IMR-90 (cell line): ENCODE measurements at regions not wholly inside any gene's neighbourhood (a gene's known extent, or its start where the extent isn't known, plus 50 kb on each side); places are given as distances from the start of the nearest gene placed in this dataset.

Experiments used
- ATAC-seq: fragments of 200-7000 bp; cut with Tn5 transposase; 2 replicates; pipeline ENCODE4 v1.9.1; 2020; ENCODE audit warnings: low read depth, mild to moderate bottlenecking, moderate library complexity
- BruUV-seq: library from RNA; stranded (reverse); fragments of 400-500 nt; replicated peaks from 2 replicates; lab custom pipeline; 2021; lab: Mats Ljungman, UMichigan
- CTCF ChIA-PET: fragments of 300-600 bp; formaldehyde crosslinking; extraction: SDS; loops from one replicate; lab custom pipeline; 2021; ENCODE audit warnings: antibody characterized with exemption; lab: Yijun Ruan, JAX
- POLR2A ChIA-PET: fragments of 300-600 bp; sonication (Branson Sonifier 250); formaldehyde crosslinking; loops from one replicate; lab custom pipeline; 2022; ENCODE audit warnings: antibody characterized with exemption; ENCODE audit not compliant: unreplicated experiment; lab: Charles Lee
- DNase-seq: peaks from one replicate; pipeline ENCODE4 v3.0.0; 2013
- H2AFZ ChIP-seq: replicated peaks from 2 replicates; pipeline ENCODE3; 2013; ENCODE audit warnings: low read length, mild to moderate bottlenecking; ENCODE audit not compliant: poor library complexity
- H2AK5ac ChIP-seq: 2 replicates; pipeline ENCODE4 v1.6.1; 2013; ENCODE audit warnings: low read depth, low read length, inconsistent platforms
- H2AK9ac ChIP-seq: replicated peaks from 2 replicates; pipeline ENCODE3; 2013; ENCODE audit warnings: mild to moderate bottlenecking, low read depth, low read length, moderate library complexity; ENCODE audit not compliant: poor library complexity
- H2BK120ac ChIP-seq: 2 replicates; pipeline ENCODE4 v1.6.1; 2013; ENCODE audit warnings: low read depth, low read length, inconsistent platforms
- H2BK15ac ChIP-seq: 3 replicates; pipeline ENCODE4 v1.6.1; 2013; ENCODE audit warnings: low read depth, low read length, inconsistent platforms
- H2BK20ac ChIP-seq: 2 replicates; pipeline ENCODE4 v1.6.1; 2013; ENCODE audit warnings: low read depth, mild to moderate bottlenecking, inconsistent platforms, low read length, moderate library complexity
- H2BK5ac ChIP-seq: 2 replicates; pipeline ENCODE4 v1.6.1; 2013; ENCODE audit warnings: mild to moderate bottlenecking, low read depth, low read length, inconsistent platforms; ENCODE audit not compliant: poor library complexity, severe bottlenecking
- H3K14ac ChIP-seq: replicated peaks from 2 replicates; pipeline ENCODE4 v1.6.1; 2013; ENCODE audit warnings: low read depth, low read length, inconsistent platforms
- H3K18ac ChIP-seq: 2 replicates; pipeline ENCODE4 v1.6.1; 2013; ENCODE audit warnings: low read depth, low read length, control low read depth
- H3K23ac ChIP-seq: 2 replicates; pipeline ENCODE4 v1.6.1; 2013; ENCODE audit warnings: low read depth, low read length, inconsistent platforms
- H3K27ac ChIP-seq: 2 replicates; pipeline ENCODE4 v1.5.1; 2013; ENCODE audit warnings: mild to moderate bottlenecking, control low read depth, low read length; ENCODE audit not compliant: insufficient read depth
- H3K27me3 ChIP-seq: 2 replicates; pipeline ENCODE4 v1.6.1; 2013; ENCODE audit warnings: low read length; ENCODE audit not compliant: control insufficient read depth, insufficient read depth
- H3K36me3 ChIP-seq: 2 replicates; pipeline ENCODE4 v1.6.1; 2013; ENCODE audit warnings: low read length, mixed read lengths; ENCODE audit not compliant: control insufficient read depth, insufficient read depth
- H3K4ac ChIP-seq: 2 replicates; pipeline ENCODE4 v1.6.1; 2013; ENCODE audit warnings: low read depth, low read length, inconsistent platforms
- H3K4me1 ChIP-seq: 2 replicates; pipeline ENCODE4 v1.6.1; 2013; ENCODE audit warnings: low read length, mixed read lengths; ENCODE audit not compliant: control insufficient read depth, insufficient read depth
- H3K4me2 ChIP-seq: 2 replicates; pipeline ENCODE4 v1.6.1; 2013; ENCODE audit warnings: low read depth, mild to moderate bottlenecking, control low read depth, low read length, moderate library complexity
- H3K4me3 ChIP-seq: 2 replicates; pipeline ENCODE4 v1.5.1; 2013; ENCODE audit warnings: low read depth, mild to moderate bottlenecking, control low read depth, low read length, moderate library complexity; ENCODE audit not compliant: insufficient read depth
- H3K56ac ChIP-seq: 2 replicates; pipeline ENCODE4 v1.6.1; 2013; ENCODE audit warnings: low read length, inconsistent platforms; ENCODE audit not compliant: insufficient read depth; ENCODE audit errors: extremely low read depth
- H3K79me1 ChIP-seq, 2 experiments: 2 replicates each; pipeline ENCODE4 v1.6.1; 2013; ENCODE audit warnings: low read length in 2 of 2, inconsistent platforms in 1 of 2, low read depth in 1 of 2
- H3K9ac ChIP-seq: 2 replicates; pipeline ENCODE4 v1.6.1; 2013; ENCODE audit warnings: low read depth, low read length, control low read depth
- H3K9me1 ChIP-seq: 2 replicates; pipeline ENCODE4 v1.6.1; 2013; ENCODE audit warnings: low read length, inconsistent platforms; ENCODE audit not compliant: insufficient read depth
- H3K9me3 ChIP-seq: 2 replicates; pipeline ENCODE4 v1.6.1; 2013; ENCODE audit warnings: low read length; ENCODE audit not compliant: control insufficient read depth, insufficient read depth
- H4K20me1 ChIP-seq: 2 replicates; pipeline ENCODE4 v1.6.1; 2013; ENCODE audit warnings: low read length, inconsistent platforms; ENCODE audit not compliant: insufficient read depth
- H4K5ac ChIP-seq: 2 replicates; pipeline ENCODE4 v1.6.1; 2013; ENCODE audit warnings: mild to moderate bottlenecking, low read depth, low read length, control low read depth
- H4K8ac ChIP-seq, 2 experiments: 2 replicates each; pipeline ENCODE4 v1.6.1; 2013; ENCODE audit warnings: low read depth in 2 of 2, low read length in 2 of 2, control low read depth in 1 of 2, inconsistent platforms in 1 of 2
- H4K91ac ChIP-seq: 2 replicates; pipeline ENCODE4 v1.6.1; 2013; ENCODE audit warnings: low read depth, low read length, inconsistent platforms; ENCODE audit not compliant: insufficient read depth
- FOS ChIP-seq: fragments of 150-350 bp; IDR thresholded peaks from 2 replicates; pipeline ENCODE4 v1.6.1; 2016; ENCODE audit warnings: low read depth, low read length
- POLR2A ChIP-seq: IDR thresholded peaks from 2 replicates; pipeline ENCODE4 v1.6.1; 2012; ENCODE audit warnings: mild to moderate bottlenecking, low read depth, low read length
- RAD21 ChIP-seq: IDR thresholded peaks from 2 replicates; pipeline ENCODE4 v1.6.1; 2012; ENCODE audit warnings: low read length, improper control_type of control experiment
- dilution Hi-C: fragments of 300-500 bp; cut with HindIII; formaldehyde crosslinking; loops from one replicate; pipeline ENCODE4 v1.14.3; 2018; ENCODE audit warnings: low sequenced_read_pairs; ENCODE audit not compliant: unreplicated experiment
- in situ Hi-C: fragments of 300-500 bp; cut with MboI; formaldehyde crosslinking; loops from 3 replicates; pipeline ENCODE4 v1.14.3; 2019; ENCODE audit warnings: low sequenced_read_pairs, inconsistent platforms, mixed read lengths
- intact Hi-C: fragments of 100-400 bp; cut with micrococcal nuclease; formaldehyde crosslinking; loops from 2 replicates; pipeline ENCODE4 v1.10.0; 2022
- TF ChIP-seq, protein P1 (sequence below): fragments of 150-350 bp; IDR thresholded peaks from 2 replicates; pipeline ENCODE4 v1.6.1; 2016; ENCODE audit warnings: low read depth, mild to moderate bottlenecking, low read length, moderate library complexity, borderline replicate concordance

GRCh38 chr4:106584337-106584989, 215.9 kb upstream of the GIMD1 start:
- Histone ChIP-seq H3K9me3 (no peaks in the 10 kb centered on the region), H4K20me1 (no peaks in the 10 kb centered on the region), H3K27me3 (no peaks in the 10 kb centered on the region), H3K79me1 (no peaks in the 10 kb centered on the region), H2BK5ac (peak overlapping the region; percentile 7), H2AFZ (no peak overlapping the region), H3K36me3 (no peaks in the 10 kb centered on the region), H4K91ac (no peak overlapping the region), H3K4me3 (no peak overlapping the region), H2AK9ac (no peak overlapping the region), H3K56ac (no peak overlapping the region), H3K4me2 (no peak overlapping the region), H3K14ac (0 out of 2 replicates have a peak overlapping the region, but pooled peaks have one; percentile 49), H3K18ac (no peak overlapping the region), H3K4ac (no peak overlapping the region), H4K5ac (no peak overlapping the region), H2BK15ac (no peak overlapping the region), H2BK120ac (peak overlapping the region; percentile 65; the same call in 1 of the 2 replicates), H3K9ac (no peak overlapping the region), H3K4me1 (peaks cover 1% of the 10 kb centered on the region; the same call in 1 of the 2 replicates), H2AK5ac (0 out of 2 replicates have a peak overlapping the region, but pooled peaks have one; percentile 7), H3K9me1 (no peaks in the 10 kb centered on the region), H3K27ac (peak overlapping the region; percentile 62; the same call in 1 of the 2 replicates), H4K8ac (peak overlapping the region; percentile 41 to 69; a peak in 2 of 4 replicates), H3K23ac (no peak overlapping the region), H2BK20ac (0 out of 2 replicates have a peak overlapping the region, but pooled peaks have one; percentile 12)
- ATAC-seq (no peak), DNase-seq (peak; percentile 6)
- TF ChIP-seq FOS (no peak), RAD21 (no peak), POLR2A (no peak)
- TF ChIP-seq, protein P1, sequence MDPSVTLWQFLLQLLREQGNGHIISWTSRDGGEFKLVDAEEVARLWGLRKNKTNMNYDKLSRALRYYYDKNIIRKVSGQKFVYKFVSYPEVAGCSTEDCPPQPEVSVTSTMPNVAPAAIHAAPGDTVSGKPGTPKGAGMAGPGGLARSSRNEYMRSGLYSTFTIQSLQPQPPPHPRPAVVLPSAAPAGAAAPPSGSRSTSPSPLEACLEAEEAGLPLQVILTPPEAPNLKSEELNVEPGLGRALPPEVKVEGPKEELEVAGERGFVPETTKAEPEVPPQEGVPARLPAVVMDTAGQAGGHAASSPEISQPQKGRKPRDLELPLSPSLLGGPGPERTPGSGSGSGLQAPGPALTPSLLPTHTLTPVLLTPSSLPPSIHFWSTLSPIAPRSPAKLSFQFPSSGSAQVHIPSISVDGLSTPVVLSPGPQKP: no peak
- dilution Hi-C loops (no loop called here), intact Hi-C loops (no loop called here), in situ Hi-C loops (no loop called here)
- no TSS peak for BruUV-seq
- ChIA-PET POLR2A (no interaction called here), CTCF (no interaction called here)
